H1 (cell line): ENCODE measurements at regions not wholly inside any gene's neighbourhood (a gene's known extent, or its start where the extent isn't known, plus 50 kb on each side); places are given as distances from the start of the nearest gene placed in this dataset.

Source experiments
- CEBPB ChIP-seq: IDR thresholded peaks from 2 replicates; pipeline ENCODE4 v1.6.1; 2012; ENCODE audit warnings: low read depth, low read length
- EGR1 ChIP-seq: IDR thresholded peaks from 2 replicates; pipeline ENCODE4 v1.6.1; 2011; ENCODE audit warnings: low read depth, low read length, borderline replicate concordance
- HDAC2 ChIP-seq, 2 experiments: fragments of 300-600 bp in 1 of 2; sonication (generic) in 1 of 2; IDR thresholded peaks; 2 replicates each; pipeline ENCODE4 v1.6.1; 2011 to 2012; ENCODE audit warnings: low read depth in 2 of 2, low read length in 2 of 2, mild to moderate bottlenecking in 2 of 2, moderate library complexity in 2 of 2, borderline replicate concordance in 1 of 2, inconsistent platforms in 1 of 2
- KDM1A ChIP-seq: fragments of 200-600, 300-600 bp; sonication (generic); IDR thresholded peaks from 2 replicates; pipeline ENCODE4 v1.7.1; 2016; ENCODE audit warnings: mild to moderate bottlenecking, low read length, borderline replicate concordance
- KDM4A ChIP-seq: IDR thresholded peaks from one replicate; pipeline ENCODE4 v1.7.1; 2012; ENCODE audit warnings: low read depth, mild to moderate bottlenecking, moderate library complexity, low read length, inconsistent platforms; ENCODE audit not compliant: severe bottlenecking
- MAFK ChIP-seq: IDR thresholded peaks from 2 replicates; pipeline ENCODE4 v1.6.1; 2012; ENCODE audit warnings: low read depth, mild to moderate bottlenecking, improper control_type of control experiment, low read length
- RNF2 ChIP-seq: fragments of 200-900, 300-1000 bp; sonication (generic); IDR thresholded peaks from 2 replicates; pipeline ENCODE4 v1.7.1; 2016; ENCODE audit warnings: borderline replicate concordance, low read depth, mild to moderate bottlenecking, antibody characterized with exemption, low read length; ENCODE audit not compliant: poor library complexity, severe bottlenecking; ENCODE audit errors: missing control alignments
- SIN3A ChIP-seq, 2 experiments: IDR thresholded peaks in 1 of 2; conservative IDR thresholded peaks in 1 of 2; 2 replicates each; pipeline ENCODE4 v1.6.1; 2011 to 2012; ENCODE audit warnings: low read length in 2 of 2, improper control_type of control experiment in 1 of 2, low read depth in 1 of 2, mild to moderate bottlenecking in 1 of 2

DNA sequence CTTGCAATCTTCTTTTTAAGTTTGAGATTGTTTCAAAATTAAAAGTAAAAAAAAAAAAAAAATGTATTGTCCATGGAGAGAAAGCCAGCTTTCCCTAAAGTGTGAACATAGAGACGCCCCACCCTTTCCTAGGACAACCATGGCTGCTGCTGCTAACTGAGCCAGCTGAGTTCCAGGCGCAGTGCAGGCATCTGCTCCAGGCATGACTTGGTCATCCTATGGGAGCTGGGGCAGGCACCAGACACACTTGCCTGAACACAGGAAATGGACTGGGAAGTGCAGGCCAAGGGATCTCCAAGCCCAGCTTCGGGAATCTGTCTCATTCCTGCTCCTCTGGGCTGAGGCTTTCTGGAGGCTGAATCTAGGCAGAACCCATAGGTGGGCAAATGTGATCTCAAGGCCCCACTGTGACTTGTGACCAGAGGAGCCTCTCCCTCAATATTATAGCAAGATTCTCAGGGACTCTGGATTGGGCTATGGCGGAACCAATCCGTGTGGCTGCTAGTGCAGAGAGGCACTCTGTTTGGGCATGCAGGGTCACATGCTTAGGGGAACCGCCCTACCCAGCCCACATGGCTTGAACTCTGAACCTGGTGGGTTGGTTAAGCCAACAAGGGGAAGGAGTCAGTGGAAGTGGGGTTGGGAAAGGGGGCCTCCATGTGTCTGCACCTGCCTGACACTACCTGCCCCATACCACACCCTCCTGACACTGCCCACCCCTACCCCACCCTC is 138.2 kb upstream of the CST7 start (continued):
- TF ChIP-seq KDM1A = no peak
- no peak for TF ChIP-seq RNF2
- no peak for TF ChIP-seq MAFK
- TF ChIP-seq KDM4A = no peak
- TF ChIP-seq SIN3A (conservative IDR thresholded peaks at IDR 0.05 in 1 of 2, IDR thresholded peaks at IDR 0.05 in 1 of 2; ENCODE audit: low read depth in 1 of 2, low read length in 2 of 2) = no peak
- TF ChIP-seq CEBPB = no peak
- no peak for TF ChIP-seq EGR1
- TF ChIP-seq HDAC2 (IDR thresholded peaks at IDR 0.05; ENCODE audit: borderline replicate concordance in 1 of 2, low read depth in 2 of 2, low read length in 2 of 2) = no peak
- TF ChIP-seq, all 59 proteins: peak for 0
